Natural killer cell (primary cell): ENCODE measurements at regions not wholly inside any gene's neighbourhood (a gene's known extent, or its start where the extent isn't known, plus 50 kb on each side); places are given as distances from the start of the nearest gene placed in this dataset.

Experiments
- ATAC-seq, 3 donors: fragments of 150-1000 bp in 2 of 3; fragments of 200-7000 bp in 1 of 3; cut with Tn5 transposase; 1 replicate in 1 of 3; 2 replicates in 2 of 3; pipeline ENCODE4 v1.10.0; 2021; ENCODE audit warnings: mild to moderate bottlenecking in 2 of 3, moderate library complexity in 2 of 3
- DNase-seq, 2 donors: peaks; one replicate each; pipeline versions ENCODE4 v3.0.0 to v3.0.0-alpha.2; 2013 to 2021; ENCODE audit warnings: mixed read lengths in 1 of 2
- H3K27ac ChIP-seq: one replicate; pipeline ENCODE4 v1.5.1; 2013; ENCODE audit warnings: mild to moderate bottlenecking, low read length
- H3K27me3 ChIP-seq: one replicate; pipeline ENCODE4 v1.6.1; 2013; ENCODE audit warnings: low read length; ENCODE audit not compliant: control insufficient read depth, insufficient read depth
- H3K36me3 ChIP-seq: one replicate; pipeline ENCODE4 v1.6.1; 2013; ENCODE audit warnings: low read length; ENCODE audit not compliant: control insufficient read depth, insufficient read depth
- H3K4me1 ChIP-seq: one replicate; pipeline ENCODE4 v1.6.1; 2013; ENCODE audit warnings: low read length; ENCODE audit not compliant: control insufficient read depth, insufficient read depth
- H3K4me3 ChIP-seq: one replicate; pipeline ENCODE4 v1.5.1; 2013; ENCODE audit warnings: low read length
- H3K9me3 ChIP-seq: one replicate; pipeline ENCODE4 v1.6.1; 2013; ENCODE audit warnings: low read length; ENCODE audit not compliant: control insufficient read depth, insufficient read depth
- H3K27ac Mint-ChIP-seq, 2 donors: one replicate each; pipeline ENCODE4 v1.8.0; 2022; ENCODE audit warnings: mild to moderate bottlenecking in 2 of 2, mixed read lengths in 2 of 2, moderate library complexity in 1 of 2
- H3K27me3 Mint-ChIP-seq, 2 donors: one replicate each; pipeline ENCODE4 v1.8.0; 2022; ENCODE audit warnings: low read depth in 2 of 2, mixed read lengths in 2 of 2
- H3K36me3 Mint-ChIP-seq: one replicate; pipeline ENCODE4 v1.8.0; 2022; ENCODE audit warnings: mixed read lengths
- H3K4me1 Mint-ChIP-seq, 2 donors: one replicate each; pipeline ENCODE4 v1.8.0; 2022; ENCODE audit warnings: mixed read lengths in 2 of 2
- H3K4me3 Mint-ChIP-seq: one replicate; pipeline ENCODE4 v1.8.0; 2022; ENCODE audit warnings: mild to moderate bottlenecking, moderate library complexity, mixed read lengths
- H3K9me3 Mint-ChIP-seq, 2 donors: one replicate each; pipeline ENCODE4 v1.8.0; 2022; ENCODE audit warnings: mixed read lengths in 2 of 2
- CTCF ChIP-seq: fragments of 200-600 bp; IDR thresholded peaks from one replicate; pipeline ENCODE4 v1.8.0; 2022; ENCODE audit warnings: antibody characterized with exemption
- WGBS: methylation state at CpG from one replicate; pipeline ENCODE4 v1.1.7; 2013; ENCODE audit warnings: missing lambda C conversion rate; ENCODE audit not compliant: insufficient coverage; 5-methylcytosine and 5-hydroxymethylcytosine counted together
- intact Hi-C: fragments of 100-400 bp; cut with micrococcal nuclease; formaldehyde crosslinking; loops from one replicate; pipeline ENCODE4 v1.14.2; 2022

- H3K27me3 Mint-ChIP-seq = no peaks in the 10 kb centered on the region
- H3K4me3 ChIP-seq = no peak overlapping the region
- H3K36me3 Mint-ChIP-seq = peaks cover 6% of the 10 kb centered on the region
- DNase-seq (no peak), ATAC-seq (no peak)
- peaks cover 4% of the 10 kb centered on the region for H3K9me3 ChIP-seq
- no peaks in the 10 kb centered on the region for H3K27me3 ChIP-seq
- no peak for TF ChIP-seq CTCF
- WGBS = 88% methylated on average over 2 of the region's 2 CpGs
- no peaks in the 10 kb centered on the region for H3K36me3 ChIP-seq
- H3K27ac ChIP-seq = no peak overlapping the region
- H3K4me1 ChIP-seq = no peaks in the 10 kb centered on the region
- H3K4me3 Mint-ChIP-seq = no peak overlapping the region
- H3K27ac Mint-ChIP-seq = no peak overlapping the region
- H3K9me3 Mint-ChIP-seq = peaks cover 11% of the 10 kb centered on the region in 2 donors
- H3K4me1 Mint-ChIP-seq = no peaks in the 10 kb centered on the region
- intact Hi-C loops = no loop called here
Measured at GRCh38 chr3:176490357-176490756, 706.9 kb downstream of the TBL1XR1 start.

- no peak overlapping the region for H3K4me3 Mint-ChIP-seq
- no peak overlapping the region for H3K27ac ChIP-seq
- peaks cover 13 to 38% of the 10 kb centered on the region in 2 donors for H3K9me3 Mint-ChIP-seq
- H3K27ac Mint-ChIP-seq = no peak overlapping the region
- H3K4me3 ChIP-seq = no peak overlapping the region
- H3K4me1 ChIP-seq = no peaks in the 10 kb centered on the region
- no peak for ATAC-seq
- DNase-seq = no peak
- H3K36me3 ChIP-seq = no peaks in the 10 kb centered on the region
- H3K9me3 ChIP-seq = no peaks in the 10 kb centered on the region
- no peaks in the 10 kb centered on the region for H3K27me3 Mint-ChIP-seq
- intact Hi-C loops = no loop called here
- 81% methylated on average over 2 of the region's 6 CpGs for WGBS
- H3K4me1 Mint-ChIP-seq = no peaks in the 10 kb centered on the region
- no peaks in the 10 kb centered on the region for H3K36me3 Mint-ChIP-seq
- TF ChIP-seq CTCF = no peak
- H3K27me3 ChIP-seq = no peaks in the 10 kb centered on the region
Measured at GRCh38 chr3:176479248-176479647, 718.0 kb downstream of the TBL1XR1 start.

DNA sequence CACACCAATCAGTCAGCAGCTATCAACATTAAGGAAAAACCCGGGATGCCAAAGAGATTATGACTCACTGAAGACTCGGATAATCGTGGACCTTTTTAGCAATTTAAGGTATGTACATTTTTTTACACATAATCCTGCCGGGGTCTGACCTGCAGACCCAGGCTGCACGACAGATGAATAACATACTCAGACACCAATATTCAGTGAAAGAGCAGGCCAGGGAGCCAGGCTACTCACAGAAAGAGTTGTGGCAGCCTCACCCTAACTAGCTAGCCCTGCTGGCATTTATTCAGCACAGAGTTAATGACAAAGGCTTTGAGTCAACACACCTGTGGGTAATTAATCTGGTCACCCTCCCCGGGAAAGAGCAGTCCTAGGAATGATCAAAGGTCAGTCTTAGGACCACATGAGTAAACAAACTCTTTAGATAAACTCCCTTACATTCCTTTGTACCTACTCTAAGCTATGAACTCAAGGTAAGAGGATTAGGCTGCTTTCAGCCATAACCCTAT is 727.5 kb downstream of the TBL1XR1 start:
- Mint-ChIP-seq H3K9me3 (peaks cover 15 to 26% of the 10 kb centered on the region in 2 donors), H3K27ac (no peak overlapping the region), H3K36me3 (no peaks in the 10 kb centered on the region), H3K4me1 (no peaks in the 10 kb centered on the region), H3K4me3 (no peak overlapping the region), H3K27me3 (no peaks in the 10 kb centered on the region)
- WGBS = 64% methylated on average over 5 of the region's 6 CpGs
- TF ChIP-seq CTCF = no peak
- no peaks in the 10 kb centered on the region for H3K36me3 ChIP-seq
- H3K4me1 ChIP-seq = no peaks in the 10 kb centered on the region
- no peaks in the 10 kb centered on the region for H3K27me3 ChIP-seq
- no peaks in the 10 kb centered on the region for H3K9me3 ChIP-seq
- intact Hi-C loops = no loop called here
- H3K4me3 ChIP-seq = no peak overlapping the region
- no peak overlapping the region for H3K27ac ChIP-seq
- ATAC-seq (no peak), DNase-seq (no peak)

DNA sequence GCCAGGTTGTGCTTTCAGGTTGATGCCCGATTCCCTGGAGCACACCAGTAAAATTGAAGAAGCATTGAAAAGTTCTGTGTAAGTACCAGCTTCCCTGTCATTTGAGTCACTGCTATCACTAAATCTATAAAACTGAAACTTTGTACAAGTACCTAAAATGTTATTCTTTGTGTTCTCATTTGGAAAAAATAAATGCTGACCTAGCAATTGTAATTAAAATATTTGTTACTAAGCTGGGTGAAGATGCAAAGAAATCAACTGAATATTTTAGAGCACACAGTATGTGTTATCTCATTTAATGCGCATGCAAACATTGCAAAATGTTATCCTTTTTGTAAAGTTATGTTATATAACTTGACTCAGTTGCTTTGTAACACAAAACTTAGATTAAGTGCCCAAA is 733.7 kb downstream of the TBL1XR1 start:
- Mint-ChIP-seq H3K4me3 (no peak overlapping the region), H3K36me3 (no peaks in the 10 kb centered on the region), H3K9me3 (peaks cover 22% of the 10 kb centered on the region in 2 donors), H3K27me3 (no peaks in the 10 kb centered on the region), H3K4me1 (no peaks in the 10 kb centered on the region), H3K27ac (no peak overlapping the region)
- no peak for ATAC-seq
- WGBS = 83% methylated on average over 1 of the region's 2 CpGs
- H3K27me3 ChIP-seq = no peaks in the 10 kb centered on the region
- H3K4me1 ChIP-seq = no peaks in the 10 kb centered on the region
- intact Hi-C loops = no loop called here
- DNase-seq = no peak
- TF ChIP-seq CTCF = no peak
- H3K27ac ChIP-seq = no peak overlapping the region
- peaks cover under 1% of the 10 kb centered on the region for H3K9me3 ChIP-seq
- H3K36me3 ChIP-seq = no peaks in the 10 kb centered on the region
- H3K4me3 ChIP-seq = no peak overlapping the region
